ENCODE measurements at regions not wholly inside any gene's neighbourhood (a gene's known extent, or its start where the extent isn't known, plus 50 kb on each side); places are given as distances from the start of the nearest gene placed in this dataset.

GRCh38 chr7:25704413-25704812 lies 447.6 kb upstream of the NFE2L3 start:
- no peak overlapping the region for H3K27ac Mint-ChIP-seq (ENCODE audit: unreplicated experiment)
- Histone ChIP-seq H3K9me3 (ENCODE audit: insufficient read depth, low read depth, low read length) (no peaks in the 10 kb centered on the region), H3K36me3 (ENCODE audit: insufficient read depth, low read length) (no peaks in the 10 kb centered on the region), H4K20me1 (ENCODE audit: insufficient read depth, low read length) (no peaks in the 10 kb centered on the region), H3K27ac (ENCODE audit: low read depth, low read length) (no peak overlapping the region), H3K9ac (ENCODE audit: low read length) (no peak overlapping the region), H3K4me2 (ENCODE audit: low read length) (no peak overlapping the region), H2AFZ (ENCODE audit: low read depth, low read length) (no peak overlapping the region), H3K79me2 (ENCODE audit: insufficient read depth, low read length) (no peaks in the 10 kb centered on the region), H3K4me3 (ENCODE audit: insufficient read depth, low read depth, low read length) (no peak overlapping the region), H3K27me3 (ENCODE audit: insufficient read depth, low read length) (peaks cover 2% of the 10 kb centered on the region), H3K4me1 (ENCODE audit: insufficient read depth, low read length) (no peaks in the 10 kb centered on the region)
- H3K9me3 Mint-ChIP-seq (ENCODE audit: unreplicated experiment): peaks cover 22% of the 10 kb centered on the region
- H3K4me3 Mint-ChIP-seq (ENCODE audit: unreplicated experiment): no peak overlapping the region
- TF ChIP-seq EZH2 (IDR thresholded peaks at IDR 0.05; ENCODE audit: insufficient read depth, low read length): no peak
- TF ChIP-seq, protein P1, sequence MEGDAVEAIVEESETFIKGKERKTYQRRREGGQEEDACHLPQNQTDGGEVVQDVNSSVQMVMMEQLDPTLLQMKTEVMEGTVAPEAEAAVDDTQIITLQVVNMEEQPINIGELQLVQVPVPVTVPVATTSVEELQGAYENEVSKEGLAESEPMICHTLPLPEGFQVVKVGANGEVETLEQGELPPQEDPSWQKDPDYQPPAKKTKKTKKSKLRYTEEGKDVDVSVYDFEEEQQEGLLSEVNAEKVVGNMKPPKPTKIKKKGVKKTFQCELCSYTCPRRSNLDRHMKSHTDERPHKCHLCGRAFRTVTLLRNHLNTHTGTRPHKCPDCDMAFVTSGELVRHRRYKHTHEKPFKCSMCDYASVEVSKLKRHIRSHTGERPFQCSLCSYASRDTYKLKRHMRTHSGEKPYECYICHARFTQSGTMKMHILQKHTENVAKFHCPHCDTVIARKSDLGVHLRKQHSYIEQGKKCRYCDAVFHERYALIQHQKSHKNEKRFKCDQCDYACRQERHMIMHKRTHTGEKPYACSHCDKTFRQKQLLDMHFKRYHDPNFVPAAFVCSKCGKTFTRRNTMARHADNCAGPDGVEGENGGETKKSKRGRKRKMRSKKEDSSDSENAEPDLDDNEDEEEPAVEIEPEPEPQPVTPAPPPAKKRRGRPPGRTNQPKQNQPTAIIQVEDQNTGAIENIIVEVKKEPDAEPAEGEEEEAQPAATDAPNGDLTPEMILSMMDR (IDR thresholded peaks at IDR 0.05; ENCODE audit: insufficient read depth, low read depth, low read length): no peak
- no peak for FAIRE-seq
- no peaks in the 10 kb centered on the region for H3K27me3 Mint-ChIP-seq (ENCODE audit: low read depth, unreplicated experiment)
- H3K4me1 Mint-ChIP-seq (ENCODE audit: low read depth, unreplicated experiment): peaks cover 21% of the 10 kb centered on the region
- H3K36me3 Mint-ChIP-seq (ENCODE audit: low read depth, unreplicated experiment): peaks cover 2% of the 10 kb centered on the region
- DNase-seq (ENCODE audit: low read depth): no peak

GRCh38 chr7:25706764-25707163 lies 445.2 kb upstream of the NFE2L3 start:
- no peak overlapping the region for H3K4me3 ChIP-seq (ENCODE audit: insufficient read depth, low read depth, low read length)
- Mint-ChIP-seq H3K9me3 (ENCODE audit: unreplicated experiment) (peaks cover 14% of the 10 kb centered on the region), H3K27me3 (ENCODE audit: low read depth, unreplicated experiment) (no peaks in the 10 kb centered on the region), H3K36me3 (ENCODE audit: low read depth, unreplicated experiment) (no peaks in the 10 kb centered on the region), H3K4me1 (ENCODE audit: low read depth, unreplicated experiment) (peaks cover 31% of the 10 kb centered on the region), H3K27ac (ENCODE audit: unreplicated experiment) (peak overlapping the region; percentile 93), H3K4me3 (ENCODE audit: unreplicated experiment) (no peak overlapping the region)
- TF ChIP-seq, protein P1 (IDR thresholded peaks at IDR 0.05; ENCODE audit: insufficient read depth, low read depth, low read length): no peak
- no peak for TF ChIP-seq EZH2 (IDR thresholded peaks at IDR 0.05; ENCODE audit: insufficient read depth, low read length)
- H2AFZ ChIP-seq (ENCODE audit: low read depth, low read length): no peak overlapping the region
- no peaks in the 10 kb centered on the region for H4K20me1 ChIP-seq (ENCODE audit: insufficient read depth, low read length)
- FAIRE-seq (no peak), DNase-seq (ENCODE audit: low read depth) (no peak)
- H3K79me2 ChIP-seq (ENCODE audit: insufficient read depth, low read length): no peaks in the 10 kb centered on the region
- no peak overlapping the region for H3K4me2 ChIP-seq (ENCODE audit: low read length)
- H3K9ac ChIP-seq (ENCODE audit: low read length): no peak overlapping the region
- H3K27ac ChIP-seq (ENCODE audit: low read depth, low read length): no peak overlapping the region
- H3K27me3 ChIP-seq (ENCODE audit: insufficient read depth, low read length): peaks cover 2% of the 10 kb centered on the region
- H3K4me1 ChIP-seq (ENCODE audit: insufficient read depth, low read length): no peaks in the 10 kb centered on the region
- no peaks in the 10 kb centered on the region for H3K9me3 ChIP-seq (ENCODE audit: insufficient read depth, low read depth, low read length)
- H3K36me3 ChIP-seq (ENCODE audit: insufficient read depth, low read length): no peaks in the 10 kb centered on the region

GRCh38 chr7:25707768-25708620 lies 444.0 kb upstream of the NFE2L3 start:
- Histone ChIP-seq H3K36me3 (ENCODE audit: insufficient read depth, low read length) (no peaks in the 10 kb centered on the region), H3K27me3 (ENCODE audit: insufficient read depth, low read length) (peaks cover 2% of the 10 kb centered on the region), H3K4me2 (ENCODE audit: low read length) (no peak overlapping the region), H4K20me1 (ENCODE audit: insufficient read depth, low read length) (no peaks in the 10 kb centered on the region), H3K27ac (ENCODE audit: low read depth, low read length) (no peak overlapping the region), H3K9ac (ENCODE audit: low read length) (no peak overlapping the region), H3K4me1 (ENCODE audit: insufficient read depth, low read length) (no peaks in the 10 kb centered on the region), H2AFZ (ENCODE audit: low read depth, low read length) (no peak overlapping the region), H3K79me2 (ENCODE audit: insufficient read depth, low read length) (no peaks in the 10 kb centered on the region), H3K9me3 (ENCODE audit: insufficient read depth, low read depth, low read length) (no peaks in the 10 kb centered on the region), H3K4me3 (ENCODE audit: insufficient read depth, low read depth, low read length) (no peak overlapping the region)
- no peak for DNase-seq (ENCODE audit: low read depth)
- H3K27me3 Mint-ChIP-seq (ENCODE audit: low read depth, unreplicated experiment): no peaks in the 10 kb centered on the region
- H3K4me1 Mint-ChIP-seq (ENCODE audit: low read depth, unreplicated experiment): peaks cover 31% of the 10 kb centered on the region
- H3K36me3 Mint-ChIP-seq (ENCODE audit: low read depth, unreplicated experiment): no peaks in the 10 kb centered on the region
- no peak for FAIRE-seq
- peak overlapping the region; percentile 93 for H3K27ac Mint-ChIP-seq (ENCODE audit: unreplicated experiment)
- peaks cover 7% of the 10 kb centered on the region for H3K9me3 Mint-ChIP-seq (ENCODE audit: unreplicated experiment)
- TF ChIP-seq, protein P1 (IDR thresholded peaks at IDR 0.05; ENCODE audit: insufficient read depth, low read depth, low read length): no peak
- no peak for TF ChIP-seq EZH2 (IDR thresholded peaks at IDR 0.05; ENCODE audit: insufficient read depth, low read length)
- H3K4me3 Mint-ChIP-seq (ENCODE audit: unreplicated experiment): no peak overlapping the region

All from astrocyte (in vitro differentiated cells and primary cell).